ENCODE measurements at regions not wholly inside any gene's neighbourhood (a gene's known extent, or its start where the extent isn't known, plus 50 kb on each side); places are given as distances from the start of the nearest gene placed in this dataset.

DNA sequence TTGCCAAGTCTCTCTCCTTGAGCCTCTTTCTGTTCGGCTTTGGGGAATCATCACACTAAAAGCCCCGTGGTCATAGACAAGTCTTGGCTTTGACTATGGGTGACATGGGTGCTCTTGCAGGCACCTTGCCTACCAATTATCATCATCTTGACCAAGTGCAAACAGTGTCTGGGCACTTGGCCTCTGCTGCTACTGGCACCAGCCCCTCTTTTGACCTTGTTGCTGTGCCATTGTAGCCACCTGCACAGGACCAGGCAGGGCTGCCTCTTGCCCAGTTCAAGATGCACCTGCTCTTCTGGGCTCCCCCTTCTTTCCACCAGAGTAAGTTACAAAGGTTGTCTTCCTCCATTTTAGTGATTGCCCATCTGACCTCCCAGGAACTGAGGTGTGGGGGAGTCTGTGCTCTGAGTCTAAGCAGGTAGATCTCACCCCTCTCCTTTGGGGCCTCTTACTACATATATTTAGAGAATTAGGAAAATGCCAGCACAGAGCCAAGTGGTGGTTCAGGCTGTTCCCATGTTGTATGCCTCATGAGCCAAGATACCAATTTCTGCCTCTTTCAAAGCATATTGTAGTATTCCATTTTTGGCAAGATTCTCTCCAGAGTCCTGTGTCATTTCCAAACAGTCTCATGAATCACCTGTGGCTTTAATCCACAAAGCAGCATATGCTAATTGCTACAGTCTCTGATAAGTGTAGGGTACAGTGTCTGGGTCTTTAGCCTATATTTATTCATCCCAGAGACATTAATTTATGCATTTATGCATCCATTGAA is 142.9 kb upstream of the DAP start:
- H3K4me2 ChIP-seq (ENCODE audit: insufficient read depth, low read length) = no peak overlapping the region
- no peaks in the 10 kb centered on the region for H3K36me3 ChIP-seq (ENCODE audit: insufficient read depth, low read length)
- H4K20me1 ChIP-seq (ENCODE audit: insufficient read depth, low read length) = no peaks in the 10 kb centered on the region
- no peak for DNase-seq (ENCODE audit: insufficient read length, low spot score, missing footprints)
- no peaks in the 10 kb centered on the region for H3K79me2 ChIP-seq (ENCODE audit: insufficient read depth, low read length)
- no peak overlapping the region for H3K27ac ChIP-seq (ENCODE audit: low read depth, low read length)
- H3K27me3 ChIP-seq (ENCODE audit: insufficient read depth, low read length) = peaks cover 1% of the 10 kb centered on the region
- no peak overlapping the region for H2AFZ ChIP-seq (ENCODE audit: low read length)
- no peak for TF ChIP-seq CTCF (IDR thresholded peaks at IDR 0.05; ENCODE audit: extremely low read depth, low read depth, low read length)
- H3K4me1 ChIP-seq (ENCODE audit: insufficient read depth, low read length) = peaks cover 4% of the 10 kb centered on the region
- no peaks in the 10 kb centered on the region for H3K9me3 ChIP-seq (ENCODE audit: low read depth, low read length)
- no peak overlapping the region for H3K4me3 ChIP-seq (ENCODE audit: insufficient read depth, low read length)

GRCh38 chr5:10902145-10902544 is 141.1 kb upstream of the DAP start:
- Histone ChIP-seq H3K27me3 (ENCODE audit: insufficient read depth, low read length) (peaks cover 3% of the 10 kb centered on the region), H3K9me3 (ENCODE audit: low read depth, low read length) (no peaks in the 10 kb centered on the region), H3K27ac (ENCODE audit: low read depth, low read length) (no peak overlapping the region), H3K79me2 (ENCODE audit: insufficient read depth, low read length) (no peaks in the 10 kb centered on the region), H3K4me3 (ENCODE audit: insufficient read depth, low read length) (no peak overlapping the region), H4K20me1 (ENCODE audit: insufficient read depth, low read length) (no peaks in the 10 kb centered on the region), H2AFZ (ENCODE audit: low read length) (no peak overlapping the region), H3K36me3 (ENCODE audit: insufficient read depth, low read length) (no peaks in the 10 kb centered on the region), H3K4me1 (ENCODE audit: insufficient read depth, low read length) (peaks cover 4% of the 10 kb centered on the region), H3K4me2 (ENCODE audit: insufficient read depth, low read length) (no peak overlapping the region)
- no peak for DNase-seq (ENCODE audit: insufficient read length, low spot score, missing footprints)
- no peak for TF ChIP-seq CTCF (IDR thresholded peaks at IDR 0.05; ENCODE audit: extremely low read depth, low read depth, low read length)

GRCh38 chr5:10898514-10898913 is 137.5 kb upstream of the DAP start:
- Histone ChIP-seq H3K4me1 (ENCODE audit: insufficient read depth, low read length) (peaks cover 4% of the 10 kb centered on the region), H4K20me1 (ENCODE audit: insufficient read depth, low read length) (no peaks in the 10 kb centered on the region), H3K9me3 (ENCODE audit: low read depth, low read length) (no peaks in the 10 kb centered on the region), H3K4me3 (ENCODE audit: insufficient read depth, low read length) (no peak overlapping the region), H3K27me3 (ENCODE audit: insufficient read depth, low read length) (peaks cover 3% of the 10 kb centered on the region), H3K79me2 (ENCODE audit: insufficient read depth, low read length) (no peaks in the 10 kb centered on the region), H2AFZ (ENCODE audit: low read length) (no peak overlapping the region), H3K4me2 (ENCODE audit: insufficient read depth, low read length) (no peak overlapping the region), H3K27ac (ENCODE audit: low read depth, low read length) (no peak overlapping the region), H3K36me3 (ENCODE audit: insufficient read depth, low read length) (no peaks in the 10 kb centered on the region)
- no peak for DNase-seq (ENCODE audit: insufficient read length, low spot score, missing footprints)
- TF ChIP-seq CTCF (IDR thresholded peaks at IDR 0.05; ENCODE audit: extremely low read depth, low read depth, low read length) = no peak

DNA sequence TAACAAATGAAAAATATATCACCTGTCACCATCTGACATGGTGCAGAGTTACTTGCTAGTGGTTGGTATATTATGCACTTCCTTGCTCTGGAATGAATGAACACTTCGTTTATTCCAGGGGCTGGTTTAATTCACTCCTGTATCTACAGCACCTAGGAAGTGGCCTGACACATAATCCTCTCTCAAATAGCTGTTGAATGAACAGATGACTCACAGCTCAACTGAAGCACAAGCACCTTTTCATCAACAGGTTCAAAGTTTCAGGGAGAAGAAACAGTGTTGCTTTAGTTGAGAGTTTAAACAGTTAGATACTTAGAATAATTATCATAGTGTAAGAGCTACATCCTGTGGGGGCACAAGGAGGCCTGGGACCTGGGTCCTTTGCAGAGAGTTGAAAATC is 135.0 kb upstream of the DAP start:
- Histone ChIP-seq H3K36me3 (ENCODE audit: insufficient read depth, low read length) (no peaks in the 10 kb centered on the region), H3K27ac (ENCODE audit: low read depth, low read length) (no peak overlapping the region), H3K27me3 (ENCODE audit: insufficient read depth, low read length) (peaks cover 3% of the 10 kb centered on the region), H3K9me3 (ENCODE audit: low read depth, low read length) (no peaks in the 10 kb centered on the region), H3K4me2 (ENCODE audit: insufficient read depth, low read length) (no peak overlapping the region), H4K20me1 (ENCODE audit: insufficient read depth, low read length) (no peaks in the 10 kb centered on the region), H3K4me3 (ENCODE audit: insufficient read depth, low read length) (no peak overlapping the region), H3K4me1 (ENCODE audit: insufficient read depth, low read length) (no peaks in the 10 kb centered on the region), H2AFZ (ENCODE audit: low read length) (no peak overlapping the region), H3K79me2 (ENCODE audit: insufficient read depth, low read length) (no peaks in the 10 kb centered on the region)
- no peak for DNase-seq (ENCODE audit: insufficient read length, low spot score, missing footprints)
- TF ChIP-seq CTCF (IDR thresholded peaks at IDR 0.05; ENCODE audit: extremely low read depth, low read depth, low read length) = no peak
